Endothelial cell of umbilical vein (primary cell): ENCODE measurements at regions not wholly inside any gene's neighbourhood (a gene's known extent, or its start where the extent isn't known, plus 50 kb on each side); places are given as distances from the start of the nearest gene placed in this dataset.

Source experiments
- BruUV-seq: library from RNA; stranded (reverse); fragments of 400-500 nt; replicated peaks from 2 replicates; lab custom pipeline; 2021; lab: Mats Ljungman, UMichigan
- CTCF ChIA-PET: fragments of 300-600, 350-600 bp; sonication (Branson Sonifier 250); formaldehyde crosslinking; loops from one replicate; lab custom pipeline; 2021; ENCODE audit warnings: antibody characterized with exemption, inconsistent platforms; lab: Charles Lee
- POLR2A ChIA-PET: fragments of 300-600, 350-600 bp; sonication (Branson Sonifier 250); formaldehyde crosslinking; loops from one replicate; lab custom pipeline; 2021; ENCODE audit warnings: antibody characterized with exemption, inconsistent platforms; lab: Charles Lee
- DNase-seq: peaks from one replicate; pipeline ENCODE4 v3.0.0-alpha.2; 2011; ENCODE audit warnings: low read depth, low spot score
- FAIRE-seq: peaks from 2 replicates; lab custom pipeline; 2011; peaks lifted over from hg19 to GRCh38; lab: Jason Lieb, UNC
- H2AFZ ChIP-seq: 2 replicates; pipeline ENCODE4 v1.6.0; 2012; ENCODE audit warnings: low read depth, low read length, control low read depth, inconsistent platforms
- H3K27ac ChIP-seq: 2 replicates; pipeline ENCODE4 v1.5.1; 2011; ENCODE audit warnings: low read depth, mild to moderate bottlenecking, control low read depth, low read length, moderate library complexity; ENCODE audit not compliant: insufficient read depth
- H3K27me3 ChIP-seq, 2 experiments: 2 replicates each; pipeline versions ENCODE4 v1.6.0 to v1.6.1; 2011; ENCODE audit warnings: low read length in 2 of 2, mixed read lengths in 1 of 2; ENCODE audit not compliant: control insufficient read depth in 2 of 2, insufficient read depth in 2 of 2
- H3K36me3 ChIP-seq, 2 experiments: 2 replicates in 1 of 2; 3 replicates in 1 of 2; pipeline ENCODE4 v1.5.1; 2011; ENCODE audit warnings: low read length in 2 of 2, mild to moderate bottlenecking in 1 of 2, moderate library complexity in 1 of 2; ENCODE audit not compliant: control insufficient read depth in 2 of 2, insufficient read depth in 2 of 2; ENCODE audit errors: extremely low read depth in 1 of 2
- H3K4me1 ChIP-seq: 3 replicates; pipeline ENCODE4 v1.5.1; 2011; ENCODE audit warnings: mild to moderate bottlenecking, low read length; ENCODE audit not compliant: control insufficient read depth, insufficient read depth; ENCODE audit errors: extremely low read depth
- H3K4me2 ChIP-seq: 2 replicates; pipeline ENCODE4 v1.6.1; 2011; ENCODE audit warnings: low read length, control low read depth, mixed read lengths; ENCODE audit not compliant: insufficient read depth
- H3K4me3 ChIP-seq, 3 experiments: fragments of 200-600 bp in 1 of 3; sonication (generic), shearing (Covaris generic) in 1 of 3; replicated peaks in 1 of 3; 2 replicates each; pipeline ENCODE4 v1.5.1; 2011 to 2016; ENCODE audit warnings: control low read depth in 3 of 3, low read length in 3 of 3, mild to moderate bottlenecking in 2 of 3, inconsistent platforms in 1 of 3, low read depth in 1 of 3, moderate library complexity in 1 of 3; ENCODE audit not compliant: insufficient read depth in 1 of 3
- H3K79me2 ChIP-seq: 2 replicates; pipeline ENCODE4 v1.6.0; 2012; ENCODE audit warnings: low read length, inconsistent platforms; ENCODE audit not compliant: control insufficient read depth, insufficient read depth
- H3K9ac ChIP-seq: replicated peaks from 2 replicates; pipeline ENCODE3; 2011; ENCODE audit warnings: low read length, control low read depth; ENCODE audit not compliant: insufficient read depth; ENCODE audit errors: extremely low read depth
- H3K9me1 ChIP-seq: replicated peaks from 3 replicates; pipeline ENCODE4 v1.6.0; 2011; ENCODE audit warnings: mild to moderate bottlenecking, low read length; ENCODE audit not compliant: control insufficient read depth, insufficient read depth; ENCODE audit errors: extremely low read depth
- H3K9me3 ChIP-seq: replicated peaks from 2 replicates; pipeline ENCODE4 v1.5.1; 2012; ENCODE audit warnings: low read length, inconsistent platforms; ENCODE audit not compliant: control insufficient read depth, insufficient read depth
- H4K20me1 ChIP-seq: replicated peaks from 2 replicates; pipeline ENCODE3; 2011; ENCODE audit warnings: mild to moderate bottlenecking, low read length; ENCODE audit not compliant: control insufficient read depth, insufficient read depth; ENCODE audit errors: extremely low read depth
- EZH2 ChIP-seq: IDR thresholded peaks from 2 replicates; pipeline ENCODE4 v1.6.1; 2012; ENCODE audit warnings: borderline replicate concordance, low read depth, mild to moderate bottlenecking, moderate library complexity, low read length, inconsistent platforms; ENCODE audit not compliant: severe bottlenecking
- FOS ChIP-seq: IDR thresholded peaks from 2 replicates; pipeline ENCODE4 v1.6.1; 2011; ENCODE audit warnings: mild to moderate bottlenecking, low read length, moderate library complexity, borderline replicate concordance; ENCODE audit not compliant: insufficient read depth
- GATA2 ChIP-seq: IDR thresholded peaks from 2 replicates; pipeline ENCODE4 v1.7.0; 2011; ENCODE audit warnings: low read depth, mild to moderate bottlenecking, moderate library complexity, mixed read lengths, low read length; ENCODE audit not compliant: insufficient read length, insufficient read depth
- JUN ChIP-seq: IDR thresholded peaks from 2 replicates; pipeline ENCODE4 v1.6.1; 2011; ENCODE audit warnings: borderline replicate concordance, low read depth; ENCODE audit not compliant: insufficient read length, insufficient read depth
- MYC ChIP-seq: IDR thresholded peaks from one replicate; pipeline ENCODE4 v1.6.1; 2011; ENCODE audit warnings: mild to moderate bottlenecking, low read depth, low read length
- POLR2A ChIP-seq: IDR thresholded peaks from 2 replicates; pipeline ENCODE4 v1.6.1; 2012; ENCODE audit warnings: low read depth, mild to moderate bottlenecking, control low read depth, low read length
- POLR2AphosphoS5 ChIP-seq: IDR thresholded peaks from 2 replicates; pipeline ENCODE4 v1.6.1; 2012; ENCODE audit warnings: low read depth, mild to moderate bottlenecking, control low read depth, low read length, moderate library complexity; ENCODE audit not compliant: insufficient read depth
- dilution Hi-C: fragments of 300-500 bp; cut with MboI; formaldehyde crosslinking; loops from one replicate; pipeline ENCODE4 v1.15.0; 2019; ENCODE audit warnings: low sequenced_read_pairs; ENCODE audit not compliant: extremely low pct_ligation_motif_present
- intact Hi-C: fragments of 100-400 bp; cut with micrococcal nuclease; formaldehyde crosslinking; loops from one replicate; pipeline ENCODE4 v1.10.0; 2022
- TF ChIP-seq, protein P1 (sequence below): IDR thresholded peaks from 2 replicates; pipeline ENCODE4 v1.6.1; 2011; ENCODE audit not compliant: insufficient read depth, insufficient read length
- TF ChIP-seq, protein P2 (sequence below), 2 donors: IDR thresholded peaks; 1 replicate in 1 of 2; 2 replicates in 1 of 2; pipeline ENCODE4 v1.5.1; 2011; ENCODE audit warnings: low read length in 2 of 2, mild to moderate bottlenecking in 2 of 2, moderate library complexity in 2 of 2, control low read depth in 1 of 2, inconsistent platforms in 1 of 2, low read depth in 1 of 2; ENCODE audit not compliant: insufficient read depth in 1 of 2; ENCODE audit errors: extremely low read depth in 1 of 2

DNA sequence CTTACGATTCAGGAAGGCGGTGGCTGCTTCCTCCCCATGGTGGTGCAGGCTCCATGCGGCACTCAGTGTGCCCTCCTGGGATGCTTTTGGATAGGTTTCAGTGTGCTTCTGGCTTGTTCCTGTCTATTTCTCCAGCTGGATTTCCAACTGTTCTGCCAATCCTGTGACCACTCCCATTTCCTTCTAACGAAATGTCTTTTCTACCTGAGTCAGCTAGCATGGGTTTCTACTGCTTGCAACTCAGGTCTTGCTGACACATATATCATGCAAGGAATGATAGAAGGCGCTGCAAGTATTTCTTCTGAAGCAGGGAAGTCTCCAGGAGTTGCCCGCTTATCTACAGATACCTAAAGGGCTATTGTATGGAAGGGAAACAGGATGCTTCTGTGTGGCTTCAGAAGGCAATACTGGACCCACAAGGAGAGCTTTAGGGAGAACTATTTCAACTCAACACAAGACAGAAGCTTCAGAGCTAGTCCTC is 244.4 kb downstream of the OPA1 start:
- intact Hi-C loops = no loop called here
- no peak for DNase-seq
- Histone ChIP-seq H3K4me1 (no peaks in the 10 kb centered on the region), H3K27me3 (peaks cover 19 to 23% of the 10 kb centered on the region in 2 experiments), H3K36me3 (no peaks in the 10 kb centered on the region), H3K4me2 (no peak overlapping the region), H4K20me1 (no peaks in the 10 kb centered on the region), H3K9me3 (no peaks in the 10 kb centered on the region), H3K9me1 (no peaks in the 10 kb centered on the region), H3K27ac (no peak overlapping the region), H3K4me3 (no peak overlapping the region), H2AFZ (no peak overlapping the region), H3K9ac (no peak overlapping the region), H3K79me2 (no peaks in the 10 kb centered on the region)
- dilution Hi-C loops = no loop called here
- CTCF ChIA-PET = no interaction called here
- TF ChIP-seq MYC (no peak), JUN (no peak), FOS (no peak), POLR2A (no peak), EZH2 (no peak), POLR2AphosphoS5 (no peak), GATA2 (no peak)
- TF ChIP-seq, protein P1, sequence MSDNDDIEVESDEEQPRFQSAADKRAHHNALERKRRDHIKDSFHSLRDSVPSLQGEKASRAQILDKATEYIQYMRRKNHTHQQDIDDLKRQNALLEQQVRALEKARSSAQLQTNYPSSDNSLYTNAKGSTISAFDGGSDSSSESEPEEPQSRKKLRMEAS = no peak
- TF ChIP-seq, protein P2, sequence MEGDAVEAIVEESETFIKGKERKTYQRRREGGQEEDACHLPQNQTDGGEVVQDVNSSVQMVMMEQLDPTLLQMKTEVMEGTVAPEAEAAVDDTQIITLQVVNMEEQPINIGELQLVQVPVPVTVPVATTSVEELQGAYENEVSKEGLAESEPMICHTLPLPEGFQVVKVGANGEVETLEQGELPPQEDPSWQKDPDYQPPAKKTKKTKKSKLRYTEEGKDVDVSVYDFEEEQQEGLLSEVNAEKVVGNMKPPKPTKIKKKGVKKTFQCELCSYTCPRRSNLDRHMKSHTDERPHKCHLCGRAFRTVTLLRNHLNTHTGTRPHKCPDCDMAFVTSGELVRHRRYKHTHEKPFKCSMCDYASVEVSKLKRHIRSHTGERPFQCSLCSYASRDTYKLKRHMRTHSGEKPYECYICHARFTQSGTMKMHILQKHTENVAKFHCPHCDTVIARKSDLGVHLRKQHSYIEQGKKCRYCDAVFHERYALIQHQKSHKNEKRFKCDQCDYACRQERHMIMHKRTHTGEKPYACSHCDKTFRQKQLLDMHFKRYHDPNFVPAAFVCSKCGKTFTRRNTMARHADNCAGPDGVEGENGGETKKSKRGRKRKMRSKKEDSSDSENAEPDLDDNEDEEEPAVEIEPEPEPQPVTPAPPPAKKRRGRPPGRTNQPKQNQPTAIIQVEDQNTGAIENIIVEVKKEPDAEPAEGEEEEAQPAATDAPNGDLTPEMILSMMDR (IDR thresholded peaks at IDR 0.05; ENCODE audit: extremely low read depth in 1 of 2, insufficient read depth in 1 of 2, low read depth in 1 of 2, low read length in 2 of 2) = no peak
- POLR2A ChIA-PET = interaction anchor here (0.8 kb wide), 1 partner anchor 304 kb away, joined by 3 read pairs; no protein-coding TSS in a partner anchor
- BruUV-seq = no TSS peak
- peak; percentile 15 for FAIRE-seq
